Gastrocnemius medialis (tissue), 4 donors: ENCODE measurements at regions not wholly inside any gene's neighbourhood (a gene's known extent, or its start where the extent isn't known, plus 50 kb on each side); places are given as distances from the start of the nearest gene placed in this dataset.

ENCODE experiments used
- ATAC-seq, 2 donors: fragments of 150-250 bp; one replicate each; pipeline ENCODE4 v1.9.1; 2016
- DNase-seq, 2 donors: peaks; one replicate each; pipeline ENCODE4 v3.0.0-alpha.2; 2019
- H3K27ac ChIP-seq, 4 donors: fragments of 200-600 bp; sonication (generic); 1 replicate in 1 of 4; 2 replicates in 3 of 4; pipeline ENCODE4 v1.5.1; 2016 to 2018; ENCODE audit warnings: mild to moderate bottlenecking in 2 of 4, moderate library complexity in 1 of 4
- H3K27me3 ChIP-seq, 3 donors: fragments of 200-600 bp; sonication (generic) in 2 of 3; 1 replicate in 1 of 3; 2 replicates in 2 of 3; pipeline versions ENCODE4 v1.5.1 to v1.6.0; 2016 to 2019; ENCODE audit warnings: mild to moderate bottlenecking in 1 of 3, moderate library complexity in 1 of 3
- H3K36me3 ChIP-seq, 2 donors: fragments of 200-600 bp; sonication (generic) in 1 of 2; one replicate each; pipeline ENCODE4 v1.5.1; 2017 to 2018
- H3K4me1 ChIP-seq, 2 donors: fragments of 200-600 bp; sonication (generic) in 1 of 2; one replicate each; pipeline ENCODE4 v1.5.1; 2016 to 2017; ENCODE audit warnings: mild to moderate bottlenecking in 2 of 2
- H3K4me3 ChIP-seq, 4 donors: fragments of 200-600 bp; sonication (generic) in 3 of 4; 1 replicate in 1 of 4; 2 replicates in 3 of 4; pipeline ENCODE4 v1.5.1; 2016 to 2019; ENCODE audit warnings: mild to moderate bottlenecking in 2 of 4
- H3K9me3 ChIP-seq, 3 donors: fragments of 200-600 bp; sonication (generic) in 2 of 3; 1 replicate in 1 of 3; 2 replicates in 2 of 3; pipeline ENCODE4 v1.5.1; 2016 to 2019
- CTCF ChIP-seq, 5 experiments: fragments of 450-650 bp in 3 of 5; fragments of 200-600 bp in 2 of 5; sonication (generic) in 2 of 5; IDR thresholded peaks in 4 of 5; conservative IDR thresholded peaks in 1 of 5; 1 replicate in 4 of 5; 2 replicates in 1 of 5; pipeline ENCODE4 v1.5.1; 2016 to 2019; ENCODE audit warnings: antibody characterized with exemption in 5 of 5, mild to moderate bottlenecking in 3 of 5, moderate library complexity in 3 of 5
- POLR2A ChIP-seq, 2 donors: fragments of 450-650 bp; IDR thresholded peaks; one replicate each; pipeline ENCODE4 v1.6.1; 2017; ENCODE audit warnings: antibody characterized with exemption in 2 of 2, mild to moderate bottlenecking in 2 of 2, moderate library complexity in 2 of 2
- in situ Hi-C, 4 donors: fragments of 200-750 bp; cut with MboI; loops; one replicate each; pipeline versions ENCODE4 v1.15.0 to v1.8.0; 2017; ENCODE audit warnings: low sequenced_read_pairs in 4 of 4
- intact Hi-C: fragments of 100-400 bp; cut with DNase I; formaldehyde crosslinking; loops from one replicate; pipeline ENCODE4 v1.15.1; 2023; ENCODE audit warnings: low total_unique reads

- H3K4me3 ChIP-seq, result no peak overlapping the region
- no peaks in the 10 kb centered on the region for H3K36me3 ChIP-seq
- no peaks in the 10 kb centered on the region for H3K9me3 ChIP-seq
- no peaks in the 10 kb centered on the region for H3K27me3 ChIP-seq
- no peaks in the 10 kb centered on the region for H3K4me1 ChIP-seq
- no peak overlapping the region for H3K27ac ChIP-seq
- no peak for DNase-seq
- intact Hi-C loops (no loop called here), in situ Hi-C loops (no loop called here)
- no peak for TF ChIP-seq POLR2A (IDR thresholded peaks at IDR 0.05)
- no peak for TF ChIP-seq CTCF (IDR thresholded peaks at IDR 0.05 in 4 of 5, conservative IDR thresholded peaks at IDR 0.05 in 1 of 5)
- ATAC-seq, result no peak
These were observed 490.5 kb downstream of the ZNF385D start for GRCh38 chr3:21260507-21260906.

- no peaks in the 10 kb centered on the region for H3K4me1 ChIP-seq
- H3K27ac ChIP-seq, result no peak overlapping the region
- no peak for ATAC-seq
- no peak overlapping the region for H3K4me3 ChIP-seq
- no peaks in the 10 kb centered on the region for H3K27me3 ChIP-seq
- TF ChIP-seq CTCF (IDR thresholded peaks at IDR 0.05 in 4 of 5, conservative IDR thresholded peaks at IDR 0.05 in 1 of 5) (no peak), POLR2A (IDR thresholded peaks at IDR 0.05) (no peak)
- H3K9me3 ChIP-seq, result no peaks in the 10 kb centered on the region
- DNase-seq, result no peak
- intact Hi-C loops, result no loop called here
- no peaks in the 10 kb centered on the region for H3K36me3 ChIP-seq
- in situ Hi-C loops, result no loop called here
These were observed 491.1 kb downstream of the ZNF385D start for GRCh38 chr3:21259896-21260295.

- Histone ChIP-seq H3K27me3 (no peaks in the 10 kb centered on the region), H3K9me3 (no peaks in the 10 kb centered on the region), H3K36me3 (no peaks in the 10 kb centered on the region), H3K4me3 (no peak overlapping the region), H3K27ac (no peak overlapping the region), H3K4me1 (no peaks in the 10 kb centered on the region)
- DNase-seq (no peak), ATAC-seq (no peak)
- in situ Hi-C loops, result no loop called here
- intact Hi-C loops, result no loop called here
- TF ChIP-seq CTCF (IDR thresholded peaks at IDR 0.05 in 4 of 5, conservative IDR thresholded peaks at IDR 0.05 in 1 of 5) (no peak), POLR2A (IDR thresholded peaks at IDR 0.05) (no peak)
These were observed 494.1 kb downstream of the ZNF385D start for GRCh38 chr3:21256932-21257331.

- intact Hi-C loops (no loop called here), in situ Hi-C loops (no loop called here)
- ATAC-seq, result no peak
- no peak overlapping the region for H3K27ac ChIP-seq
- TF ChIP-seq CTCF (IDR thresholded peaks at IDR 0.05 in 4 of 5, conservative IDR thresholded peaks at IDR 0.05 in 1 of 5) (no peak), POLR2A (IDR thresholded peaks at IDR 0.05) (no peak)
- no peaks in the 10 kb centered on the region for H3K27me3 ChIP-seq
- H3K4me3 ChIP-seq, result no peak overlapping the region
- no peaks in the 10 kb centered on the region for H3K9me3 ChIP-seq
- H3K4me1 ChIP-seq, result no peaks in the 10 kb centered on the region
- H3K36me3 ChIP-seq, result no peaks in the 10 kb centered on the region
- DNase-seq, result no peak
These were observed 512.3 kb downstream of the ZNF385D start for GRCh38 chr3:21238661-21239060.

- no peak for ATAC-seq
- Histone ChIP-seq H3K4me1 (no peaks in the 10 kb centered on the region), H3K9me3 (no peaks in the 10 kb centered on the region), H3K27ac (no peak overlapping the region), H3K27me3 (no peaks in the 10 kb centered on the region), H3K36me3 (no peaks in the 10 kb centered on the region), H3K4me3 (no peak overlapping the region)
- TF ChIP-seq CTCF (IDR thresholded peaks at IDR 0.05 in 4 of 5, conservative IDR thresholded peaks at IDR 0.05 in 1 of 5) (no peak), POLR2A (IDR thresholded peaks at IDR 0.05) (no peak)
- in situ Hi-C loops, result no loop called here
- intact Hi-C loops, result no loop called here
- no peak for DNase-seq
These were observed 513.4 kb downstream of the ZNF385D start for GRCh38 chr3:21237638-21238037.
